Stimulated activated CD4-positive, alpha-beta T cell treated with anti-CD3 and anti-CD28 coated beads, TNF-alpha, amount 100 ng/mL, for 1 hour (primary cell): ENCODE measurements at regions not wholly inside any gene's neighbourhood (a gene's known extent, or its start where the extent isn't known, plus 50 kb on each side); places are given as distances from the start of the nearest gene placed in this dataset.
"Not testable (repeated sequence)": the region's sequence is repeated elsewhere in the genome, so short reads cannot be mapped to it uniquely, and the experiment has no call there.

Experiments used
- DNase-seq, 3 donors: peaks; one replicate each; pipeline ENCODE4 v3.0.0-alpha.2; 2020; ENCODE audit warnings: low read depth in 3 of 3, low spot score in 1 of 3

DNA sequence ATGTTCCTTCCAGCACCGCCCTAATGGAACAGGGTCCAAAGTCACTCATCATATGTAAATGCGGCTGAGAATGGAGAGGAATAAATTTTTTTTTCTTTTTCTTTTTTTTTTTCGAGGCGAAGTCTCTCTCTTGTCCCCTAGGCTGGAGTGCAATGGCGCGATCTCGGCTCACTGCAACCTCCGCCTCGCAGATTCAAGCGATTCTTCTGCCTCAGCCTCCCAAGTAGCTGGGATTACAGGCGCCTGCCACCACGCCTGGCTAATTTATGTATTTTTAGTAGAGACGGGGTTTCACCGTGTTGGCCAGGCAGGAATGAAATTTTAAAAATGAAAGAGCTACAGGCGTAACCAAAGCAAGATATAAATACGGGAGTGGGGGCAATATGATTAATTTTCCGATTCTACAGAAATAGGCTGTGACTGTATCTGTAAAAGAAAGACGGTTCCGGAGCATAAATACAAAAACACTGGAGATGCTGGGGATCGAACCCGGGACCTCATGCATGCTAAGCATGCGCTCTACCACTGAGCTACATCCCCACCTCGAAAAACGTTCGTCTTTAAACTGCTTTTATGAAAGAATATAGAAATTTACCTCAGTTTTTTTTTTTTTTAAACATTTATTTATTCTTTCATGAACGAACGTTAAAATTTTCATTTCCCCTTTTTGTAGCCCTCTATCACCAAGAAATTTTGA lies 132.2 kb downstream of the GPX5 start:
- peak in 1 of 3 donors; percentile 60 for DNase-seq

GRCh38 chr6:28658475-28659249 lies 133.0 kb downstream of the GPX5 start:
- DNase-seq = no peak

GRCh38 chr6:28659250-28659566 lies 133.5 kb downstream of the GPX5 start:
- DNase-seq = no peak

DNA sequence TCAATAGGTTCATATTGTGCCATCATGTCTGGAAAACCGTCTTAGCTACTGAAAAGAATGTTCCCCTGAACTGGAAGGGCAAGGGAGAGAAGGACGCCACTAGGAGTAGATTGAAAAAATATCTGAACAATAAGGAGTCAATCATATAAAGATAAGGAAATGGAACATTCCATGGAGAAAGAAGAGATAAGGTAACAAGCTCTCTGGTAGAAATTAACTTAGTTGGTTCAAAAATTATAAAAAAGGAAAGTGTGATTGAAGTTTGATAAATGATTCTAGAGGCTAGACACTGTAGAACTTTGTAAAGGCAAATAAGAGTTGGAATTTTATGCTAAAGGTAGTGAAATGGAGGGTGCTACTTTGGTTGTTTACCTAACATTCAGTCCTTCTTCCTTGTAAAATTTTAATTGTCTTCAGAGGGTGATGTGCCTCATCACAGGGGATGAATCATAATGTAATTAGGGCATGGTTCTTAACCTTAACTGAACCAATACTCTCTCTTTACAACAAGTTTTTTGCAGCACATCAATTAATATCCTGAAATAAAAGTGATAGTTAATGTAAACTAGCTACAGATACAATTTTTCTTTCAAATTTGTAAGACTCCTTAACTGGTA lies 135.5 kb downstream of the GPX5 start:
- no peak for DNase-seq

- no peak for DNase-seq
Measured at GRCh38 chr6:28664870-28665396, 139.3 kb downstream of the GPX5 start.

- no peak for DNase-seq
Measured at GRCh38 chr6:28673417-28673786, 147.7 kb downstream of the GPX5 start.

GRCh38 chr6:28673787-28674671 lies 148.3 kb downstream of the GPX5 start:
- peak in 1 of 3 donors; percentile 48 for DNase-seq

GRCh38 chr6:28675600-28675999 lies 149.9 kb downstream of the GPX5 start:
- DNase-seq = no peak

GRCh38 chr6:28682542-28682941 lies 156.9 kb downstream of the GPX5 start:
- no peak for DNase-seq

GRCh38 chr6:28682956-28683685 lies 157.4 kb downstream of the GPX5 start:
- DNase-seq = not testable (repeated sequence)

GRCh38 chr6:28683945-28684538 lies 158.4 kb downstream of the GPX5 start:
- no peak for DNase-seq

DNA sequence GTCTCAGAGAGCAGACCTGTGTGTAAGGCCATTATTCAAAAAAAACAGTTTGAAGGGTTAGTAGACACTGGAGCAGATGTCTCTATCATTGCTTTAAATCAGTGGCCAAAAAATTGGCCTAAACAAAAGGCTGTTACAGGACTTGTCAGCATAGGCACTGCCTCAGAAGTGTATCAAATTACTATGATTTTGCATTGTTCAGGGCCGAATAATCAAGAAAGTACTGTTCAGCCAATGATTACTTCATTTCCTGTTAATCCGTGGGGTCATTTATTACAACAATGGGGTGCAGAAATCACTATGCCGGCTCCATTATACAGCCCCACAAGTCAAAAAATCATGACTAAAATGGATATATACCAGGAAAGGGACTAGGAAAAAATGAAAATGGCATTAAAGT lies 160.3 kb downstream of the GPX5 start:
- DNase-seq = not testable (repeated sequence)

- peak in 1 of 3 donors; percentile 17 for DNase-seq
Measured at GRCh38 chr6:28686446-28687027, 160.9 kb downstream of the GPX5 start.

DNA sequence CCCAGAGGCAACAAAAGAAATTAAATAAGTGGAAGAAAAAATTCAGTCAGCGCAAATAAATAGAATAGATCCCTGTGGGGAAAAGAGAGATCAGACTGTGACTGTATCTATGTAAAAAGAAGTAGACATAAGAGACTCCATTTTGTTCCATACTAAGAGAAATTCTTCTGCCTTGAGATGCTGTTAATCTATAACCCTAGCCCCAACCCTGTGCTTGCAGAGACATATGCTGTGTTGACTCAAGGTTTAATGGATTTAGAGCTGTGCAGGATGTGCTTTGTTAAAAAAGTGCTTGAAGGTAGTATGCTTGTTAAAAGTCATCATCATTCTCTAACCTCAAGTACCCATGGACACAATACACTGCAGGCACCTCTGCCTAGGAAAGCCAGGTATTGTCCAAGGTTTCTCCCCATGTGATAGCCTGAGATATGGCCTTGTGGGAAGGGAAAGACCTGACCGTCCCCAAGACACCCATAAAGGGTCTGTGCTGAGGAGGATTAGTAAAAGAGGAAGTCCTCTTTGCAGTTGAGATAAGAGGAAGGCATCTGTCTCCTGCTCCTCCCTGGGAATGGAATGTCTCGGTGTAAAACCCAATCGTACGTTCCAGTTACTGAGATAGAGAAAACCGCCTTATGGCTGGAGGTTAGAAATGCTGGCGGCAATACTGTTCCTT lies 161.8 kb downstream of the GPX5 start:
- not testable (repeated sequence) for DNase-seq

DNA sequence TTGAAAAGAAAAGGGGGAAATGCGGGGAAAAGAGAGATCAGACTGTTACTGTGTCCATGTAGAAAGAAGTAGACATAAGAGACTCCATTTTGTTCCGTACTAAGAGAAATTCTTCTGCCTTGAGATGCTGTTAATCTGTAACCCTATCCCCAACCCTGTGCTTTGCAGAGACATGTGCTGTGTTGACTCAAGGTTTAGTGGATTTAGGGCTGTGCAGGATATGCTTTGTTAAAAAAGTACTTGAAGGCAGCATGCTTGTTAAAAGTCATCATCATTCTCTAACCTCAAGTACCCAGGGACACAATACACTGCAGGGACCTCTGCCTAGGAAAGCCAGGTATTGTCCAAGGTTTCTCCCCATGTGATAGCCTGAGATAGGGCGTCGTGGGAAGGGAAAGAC lies 166.3 kb downstream of the GPX5 start:
- not testable (repeated sequence) for DNase-seq

DNA sequence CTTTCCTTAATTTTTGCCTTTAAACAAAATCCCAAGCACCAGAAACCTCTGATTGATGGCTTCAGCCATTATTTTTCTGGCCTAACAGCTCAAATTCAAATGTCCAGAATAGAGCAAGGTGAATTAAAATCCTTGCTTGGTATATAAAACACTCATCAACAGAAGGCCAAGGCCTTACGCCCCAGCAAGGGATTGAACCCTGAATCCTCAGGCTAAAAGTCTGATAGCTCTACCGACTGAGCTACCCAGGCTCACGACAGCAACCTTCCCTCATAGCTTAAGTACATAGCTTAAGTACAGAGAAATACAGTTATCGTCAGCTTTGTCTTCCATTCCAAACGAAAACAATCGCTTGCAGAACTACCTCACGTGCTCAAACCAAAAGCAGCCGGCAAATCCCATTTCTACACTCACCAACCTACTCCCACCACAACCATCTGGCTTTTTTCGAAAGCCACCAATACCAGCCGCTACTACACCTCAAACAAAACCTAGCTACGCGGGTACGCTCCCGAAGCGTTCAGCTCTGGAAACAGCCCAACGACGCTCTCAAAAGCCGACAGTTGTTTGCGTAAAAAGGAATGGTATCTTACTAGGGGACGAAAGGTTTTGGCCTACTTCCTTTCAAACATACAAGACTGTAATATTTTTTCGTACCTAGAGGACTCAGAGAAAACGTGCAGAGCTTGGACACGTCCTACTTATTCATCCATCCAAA lies 167.5 kb downstream of the GPX5 start:
- DNase-seq = no peak

- no peak for DNase-seq
Measured at GRCh38 chr6:28693751-28694443, 168.2 kb downstream of the GPX5 start.

GRCh38 chr6:28695715-28696114 lies 170.0 kb downstream of the GPX5 start:
- DNase-seq = no peak
